ENCODE measurements at regions not wholly inside any gene's neighbourhood (a gene's known extent, or its start where the extent isn't known, plus 50 kb on each side); places are given as distances from the start of the nearest gene placed in this dataset.

GRCh38 chr4:18981234-18981615 is 959.7 kb upstream of the LCORL start:
- no peak for TF ChIP-seq CTCF (IDR thresholded peaks at IDR 0.05)
- no peak for TF ChIP-seq REST (IDR thresholded peaks at IDR 0.05; ENCODE audit: insufficient read depth in 1 of 2, low read depth in 2 of 2, low read length in 1 of 2)
- no peak for TF ChIP-seq SIN3A (IDR thresholded peaks at IDR 0.05; ENCODE audit: borderline replicate concordance, insufficient read depth, low read depth, low read length)
- no peak for TF ChIP-seq POLR2AphosphoS5 (IDR thresholded peaks at IDR 0.05; ENCODE audit: low read depth, low read length)

Data from Panc1 (cell line).